ENCODE measurements at regions not wholly inside any gene's neighbourhood (a gene's known extent, or its start where the extent isn't known, plus 50 kb on each side); places are given as distances from the start of the nearest gene placed in this dataset.

- H3K27ac ChIP-seq, result no peak overlapping the region
- in situ Hi-C loops (cut with HindIII; ENCODE audit: low pct_ligation_motif_present, low sequenced_read_pairs), result no loop called here
- H3K4me3 ChIP-seq (ENCODE audit: low read depth, low read length), result no peak overlapping the region
- no peaks in the 10 kb centered on the region for H3K27me3 ChIP-seq (replicated peaks)
- DNase-seq, result no peak
- H3K36me3 ChIP-seq (replicated peaks), result no peaks in the 10 kb centered on the region
- TF ChIP-seq CTCF (IDR thresholded peaks at IDR 0.05; ENCODE audit: low read depth, low read length, missing control alignments), result no peak
These were observed 76.8 kb upstream of the TRABD2B start for GRCh38 chr1:48073798-48074530.

GRCh38 chr1:48071513-48071912 is 74.3 kb upstream of the TRABD2B start:
- in situ Hi-C loops (cut with HindIII; ENCODE audit: low pct_ligation_motif_present, low sequenced_read_pairs), result no loop called here
- DNase-seq, result no peak
- TF ChIP-seq CTCF (IDR thresholded peaks at IDR 0.05; ENCODE audit: low read depth, low read length, missing control alignments), result no peak
- no peak overlapping the region for H3K27ac ChIP-seq
- H3K4me3 ChIP-seq (ENCODE audit: low read depth, low read length), result no peak overlapping the region
- no peaks in the 10 kb centered on the region for H3K36me3 ChIP-seq (replicated peaks)
- H3K27me3 ChIP-seq (replicated peaks), result no peaks in the 10 kb centered on the region

GRCh38 chr1:48070396-48070750 is 73.2 kb upstream of the TRABD2B start:
- Histone ChIP-seq H3K27me3 (replicated peaks) (no peaks in the 10 kb centered on the region), H3K27ac (no peak overlapping the region), H3K36me3 (replicated peaks) (no peaks in the 10 kb centered on the region), H3K4me3 (ENCODE audit: low read depth, low read length) (no peak overlapping the region)
- in situ Hi-C loops (cut with HindIII; ENCODE audit: low pct_ligation_motif_present, low sequenced_read_pairs), result no loop called here
- no peak for TF ChIP-seq CTCF (IDR thresholded peaks at IDR 0.05; ENCODE audit: low read depth, low read length, missing control alignments)
- no peak for DNase-seq

- no peaks in the 10 kb centered on the region for H3K27me3 ChIP-seq (replicated peaks)
- in situ Hi-C loops (cut with HindIII; ENCODE audit: low pct_ligation_motif_present, low sequenced_read_pairs), result no loop called here
- H3K4me3 ChIP-seq (ENCODE audit: low read depth, low read length), result no peak overlapping the region
- no peak for TF ChIP-seq CTCF (IDR thresholded peaks at IDR 0.05; ENCODE audit: low read depth, low read length, missing control alignments)
- H3K27ac ChIP-seq, result no peak overlapping the region
- no peaks in the 10 kb centered on the region for H3K36me3 ChIP-seq (replicated peaks)
- no peak for DNase-seq
These were observed 72.6 kb upstream of the TRABD2B start for GRCh38 chr1:48069662-48070395.

- DNase-seq, result no peak
- in situ Hi-C loops (cut with HindIII; ENCODE audit: low pct_ligation_motif_present, low sequenced_read_pairs), result no loop called here
- H3K36me3 ChIP-seq (replicated peaks), result no peaks in the 10 kb centered on the region
These were observed 71.0 kb upstream of the TRABD2B start for GRCh38 chr1:48068206-48068605.

More at GRCh38 chr1:48068206-48068605, 71.0 kb upstream of the TRABD2B start:
- no peak for TF ChIP-seq CTCF (IDR thresholded peaks at IDR 0.05; ENCODE audit: low read depth, low read length, missing control alignments)
- Histone ChIP-seq H3K27ac (no peak overlapping the region), H3K4me3 (ENCODE audit: low read depth, low read length) (no peak overlapping the region), H3K27me3 (replicated peaks) (no peaks in the 10 kb centered on the region)
